K562 (cell line): ENCODE measurements at regions not wholly inside any gene's neighbourhood (a gene's known extent, or its start where the extent isn't known, plus 50 kb on each side); places are given as distances from the start of the nearest gene placed in this dataset.

Experiments used
- BACH1 ChIP-seq: fragments of 200-800 bp; sonication (Bioruptor generic); IDR thresholded peaks from 2 replicates; pipeline ENCODE4 v1.6.1; 2016; ENCODE audit warnings: missing genetic modification characterization, missing compliant biosample characterization
- KDM5B ChIP-seq: fragments of 200-600 bp; sonication (generic); IDR thresholded peaks from 2 replicates; pipeline ENCODE4 v1.6.1; 2012; ENCODE audit warnings: low read depth, mild to moderate bottlenecking, moderate library complexity, low read length, control low read depth, inconsistent platforms; ENCODE audit not compliant: insufficient replicate concordance
- MYC ChIP-seq, 2 experiments: fragments of 250-450 bp in 1 of 2; sonication (Bioruptor Pico) in 1 of 2; IDR thresholded peaks; 2 replicates each; pipeline versions ENCODE4 v1.5.1 to v1.6.1; 2012 to 2021; ENCODE audit warnings: low read depth in 2 of 2, borderline replicate concordance in 1 of 2, improper control_type of control experiment in 1 of 2, low read length in 1 of 2, mild to moderate bottlenecking in 1 of 2, moderate library complexity in 1 of 2
- TF ChIP-seq, protein P1 (sequence below): conservative IDR thresholded peaks from 2 replicates; pipeline ENCODE4 v1.6.1; 2011; ENCODE audit warnings: low read depth, mild to moderate bottlenecking, low read length; ENCODE audit not compliant: control insufficient read depth
- TF ChIP-seq, protein P2 (sequence below): sonication (generic); formaldehyde crosslinking; IDR thresholded peaks from 2 replicates; pipeline ENCODE4 v1.8.1; 2023; ENCODE audit warnings: missing genetic modification reagents, mild to moderate bottlenecking, borderline replicate concordance

DNA sequence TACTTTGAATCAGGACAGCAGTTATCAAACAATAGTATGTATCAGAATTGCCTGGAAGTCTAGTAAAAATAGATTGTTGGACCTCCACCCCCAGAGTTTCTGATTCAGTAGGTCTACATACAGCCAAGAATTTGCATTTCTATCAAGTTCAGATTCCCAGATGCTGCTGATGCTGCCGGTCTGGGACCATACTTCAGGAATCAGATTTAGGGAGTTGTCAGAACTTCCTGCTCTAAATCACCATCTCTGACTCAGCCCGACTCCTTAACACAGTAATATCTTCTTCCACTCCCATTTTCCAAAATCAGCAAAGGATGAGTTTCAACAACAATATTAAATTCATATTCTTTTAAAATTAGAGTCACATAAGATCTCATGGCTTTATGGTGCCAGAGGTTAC, 227.2 kb upstream of the TMEM161B start:
- no peak for TF ChIP-seq KDM5B
- TF ChIP-seq, protein P1, sequence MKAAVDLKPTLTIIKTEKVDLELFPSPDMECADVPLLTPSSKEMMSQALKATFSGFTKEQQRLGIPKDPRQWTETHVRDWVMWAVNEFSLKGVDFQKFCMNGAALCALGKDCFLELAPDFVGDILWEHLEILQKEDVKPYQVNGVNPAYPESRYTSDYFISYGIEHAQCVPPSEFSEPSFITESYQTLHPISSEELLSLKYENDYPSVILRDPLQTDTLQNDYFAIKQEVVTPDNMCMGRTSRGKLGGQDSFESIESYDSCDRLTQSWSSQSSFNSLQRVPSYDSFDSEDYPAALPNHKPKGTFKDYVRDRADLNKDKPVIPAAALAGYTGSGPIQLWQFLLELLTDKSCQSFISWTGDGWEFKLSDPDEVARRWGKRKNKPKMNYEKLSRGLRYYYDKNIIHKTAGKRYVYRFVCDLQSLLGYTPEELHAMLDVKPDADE: no peak
- no peak for TF ChIP-seq BACH1 (tag)
- TF ChIP-seq, protein P2, sequence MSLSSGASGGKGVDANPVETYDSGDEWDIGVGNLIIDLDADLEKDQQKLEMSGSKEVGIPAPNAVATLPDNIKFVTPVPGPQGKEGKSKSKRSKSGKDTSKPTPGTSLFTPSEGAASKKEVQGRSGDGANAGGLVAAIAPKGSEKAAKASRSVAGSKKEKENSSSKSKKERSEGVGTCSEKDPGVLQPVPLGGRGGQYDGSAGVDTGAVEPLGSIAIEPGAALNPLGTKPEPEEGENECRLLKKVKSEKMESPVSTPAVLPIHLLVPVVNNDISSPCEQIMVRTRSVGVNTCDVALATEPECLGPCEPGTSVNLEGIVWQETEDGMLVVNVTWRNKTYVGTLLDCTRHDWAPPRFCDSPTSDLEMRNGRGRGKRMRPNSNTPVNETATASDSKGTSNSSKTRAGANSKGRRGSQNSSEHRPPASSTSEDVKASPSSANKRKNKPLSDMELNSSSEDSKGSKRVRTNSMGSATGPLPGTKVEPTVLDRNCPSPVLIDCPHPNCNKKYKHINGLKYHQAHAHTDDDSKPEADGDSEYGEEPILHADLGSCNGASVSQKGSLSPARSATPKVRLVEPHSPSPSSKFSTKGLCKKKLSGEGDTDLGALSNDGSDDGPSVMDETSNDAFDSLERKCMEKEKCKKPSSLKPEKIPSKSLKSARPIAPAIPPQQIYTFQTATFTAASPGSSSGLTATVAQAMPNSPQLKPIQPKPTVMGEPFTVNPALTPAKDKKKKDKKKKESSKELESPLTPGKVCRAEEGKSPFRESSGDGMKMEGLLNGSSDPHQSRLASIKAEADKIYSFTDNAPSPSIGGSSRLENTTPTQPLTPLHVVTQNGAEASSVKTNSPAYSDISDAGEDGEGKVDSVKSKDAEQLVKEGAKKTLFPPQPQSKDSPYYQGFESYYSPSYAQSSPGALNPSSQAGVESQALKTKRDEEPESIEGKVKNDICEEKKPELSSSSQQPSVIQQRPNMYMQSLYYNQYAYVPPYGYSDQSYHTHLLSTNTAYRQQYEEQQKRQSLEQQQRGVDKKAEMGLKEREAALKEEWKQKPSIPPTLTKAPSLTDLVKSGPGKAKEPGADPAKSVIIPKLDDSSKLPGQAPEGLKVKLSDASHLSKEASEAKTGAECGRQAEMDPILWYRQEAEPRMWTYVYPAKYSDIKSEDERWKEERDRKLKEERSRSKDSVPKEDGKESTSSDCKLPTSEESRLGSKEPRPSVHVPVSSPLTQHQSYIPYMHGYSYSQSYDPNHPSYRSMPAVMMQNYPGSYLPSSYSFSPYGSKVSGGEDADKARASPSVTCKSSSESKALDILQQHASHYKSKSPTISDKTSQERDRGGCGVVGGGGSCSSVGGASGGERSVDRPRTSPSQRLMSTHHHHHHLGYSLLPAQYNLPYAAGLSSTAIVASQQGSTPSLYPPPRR (CRISPR knock-in tag): no peak
- TF ChIP-seq MYC (IDR thresholded peaks at IDR 0.05; ENCODE audit: low read depth, low read length): no peak
- no peak for TF ChIP-seq MYC (CRISPR knock-in tag; IDR thresholded peaks at IDR 0.05; ENCODE audit: borderline replicate concordance, low read depth)
